ENCODE measurements at regions not wholly inside any gene's neighbourhood (a gene's known extent, or its start where the extent isn't known, plus 50 kb on each side); places are given as distances from the start of the nearest gene placed in this dataset.

DNA sequence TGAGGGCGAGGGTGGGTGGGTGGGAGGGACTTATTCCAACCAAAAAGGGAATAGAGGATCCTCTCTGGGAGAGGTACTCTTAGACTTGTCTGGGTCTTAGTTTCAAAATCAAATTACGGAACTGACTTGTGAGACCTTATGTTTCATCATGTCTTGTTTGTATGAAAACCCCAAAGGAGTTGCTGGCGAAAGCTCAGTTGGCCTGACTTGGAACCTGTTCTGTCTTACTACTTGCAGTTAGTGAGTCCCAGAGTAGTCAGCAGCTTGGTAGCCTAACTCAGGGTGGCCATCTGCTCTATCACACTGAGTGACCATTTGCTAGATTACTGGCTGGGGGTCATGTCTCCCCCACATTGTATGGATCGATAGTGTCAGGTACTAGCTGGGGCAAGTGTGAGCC is 114.9 kb upstream of the MOCS1 start:
- Mint-ChIP-seq H3K27me3 (peaks cover 0 to 3% of the 10 kb centered on the region in 2 donors), H3K9me3 (peaks cover 0 to 3% (median 2%) of the 10 kb centered on the region in 5 donors), H3K27ac (no peak overlapping the region), H3K4me3 (no peak overlapping the region), H3K36me3 (no peaks in the 10 kb centered on the region), H3K4me1 (no peaks in the 10 kb centered on the region)
- H3K27me3 ChIP-seq (ENCODE audit: insufficient read depth, low read length, poor library complexity, severe bottlenecking): no peaks in the 10 kb centered on the region
- H3K9me3 ChIP-seq (ENCODE audit: low read length): no peaks in the 10 kb centered on the region
- CTCF ChIA-PET: no interaction called here
- H3K4me1 ChIP-seq (ENCODE audit: insufficient read depth, low read length): no peaks in the 10 kb centered on the region
- H3K4me3 ChIP-seq (ENCODE audit: low read length): no peak overlapping the region
- POLR2A ChIA-PET: no interaction called here
- no peak for DNase-seq
- H3K36me3 ChIP-seq (ENCODE audit: insufficient read depth, low read length): no peaks in the 10 kb centered on the region
- no peak overlapping the region for H3K27ac ChIP-seq (ENCODE audit: low read depth, low read length)

DNA sequence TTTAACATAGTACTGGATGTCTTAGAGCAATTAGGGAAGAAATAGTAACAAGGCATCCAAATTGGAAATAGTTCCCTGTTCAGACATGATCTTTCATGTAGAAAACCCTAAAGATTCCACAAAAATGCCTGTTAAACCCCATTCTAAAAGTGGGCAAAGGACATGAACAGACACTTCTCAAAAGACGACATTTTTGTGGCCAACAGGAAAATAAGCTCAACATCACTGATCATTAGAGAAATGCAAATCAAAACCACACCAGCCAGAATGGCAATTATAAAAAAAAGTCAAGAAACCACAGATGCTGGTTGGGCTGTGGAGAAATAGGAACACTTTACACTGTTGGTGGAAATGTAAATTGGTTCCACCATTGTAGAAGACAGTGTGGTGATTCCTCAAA is 109.9 kb upstream of the MOCS1 start:
- H3K9me3 Mint-ChIP-seq: peaks cover 0 to 3% (median 0%) of the 10 kb centered on the region in 5 donors
- no peaks in the 10 kb centered on the region for H3K4me1 ChIP-seq (ENCODE audit: insufficient read depth, low read length)
- no peak overlapping the region for H3K4me3 ChIP-seq (ENCODE audit: low read length)
- no peak overlapping the region for H3K27ac Mint-ChIP-seq
- no peaks in the 10 kb centered on the region for H3K4me1 Mint-ChIP-seq
- H3K36me3 ChIP-seq (ENCODE audit: insufficient read depth, low read length): no peaks in the 10 kb centered on the region
- CTCF ChIA-PET: no interaction called here
- peaks cover 4 to 5% of the 10 kb centered on the region in 2 donors for H3K27me3 Mint-ChIP-seq
- POLR2A ChIA-PET: no interaction called here
- no peak for DNase-seq
- H3K27ac ChIP-seq (ENCODE audit: low read depth, low read length): no peak overlapping the region
- no peaks in the 10 kb centered on the region for H3K36me3 Mint-ChIP-seq
- H3K27me3 ChIP-seq (ENCODE audit: insufficient read depth, low read length, poor library complexity, severe bottlenecking): no peaks in the 10 kb centered on the region
- no peaks in the 10 kb centered on the region for H3K9me3 ChIP-seq (ENCODE audit: low read length)
- H3K4me3 Mint-ChIP-seq: no peak overlapping the region

- Histone ChIP-seq H3K27ac (ENCODE audit: low read depth, low read length) (no peak overlapping the region), H3K4me3 (ENCODE audit: low read length) (no peak overlapping the region), H3K9me3 (ENCODE audit: low read length) (no peaks in the 10 kb centered on the region), H3K36me3 (ENCODE audit: insufficient read depth, low read length) (no peaks in the 10 kb centered on the region), H3K27me3 (ENCODE audit: insufficient read depth, low read length, poor library complexity, severe bottlenecking) (no peaks in the 10 kb centered on the region), H3K4me1 (ENCODE audit: insufficient read depth, low read length) (no peaks in the 10 kb centered on the region)
- ChIA-PET CTCF (no interaction called here), POLR2A (no interaction called here)
- Mint-ChIP-seq H3K4me1 (no peaks in the 10 kb centered on the region), H3K36me3 (no peaks in the 10 kb centered on the region), H3K9me3 (peaks cover 0 to 3% (median 0%) of the 10 kb centered on the region in 5 donors), H3K4me3 (no peak overlapping the region), H3K27me3 (peaks cover 4 to 8% of the 10 kb centered on the region in 2 donors), H3K27ac (no peak overlapping the region)
- DNase-seq: no peak
Observed at GRCh38 chr6:40042232-40042631, 108.0 kb upstream of the MOCS1 start.

DNA sequence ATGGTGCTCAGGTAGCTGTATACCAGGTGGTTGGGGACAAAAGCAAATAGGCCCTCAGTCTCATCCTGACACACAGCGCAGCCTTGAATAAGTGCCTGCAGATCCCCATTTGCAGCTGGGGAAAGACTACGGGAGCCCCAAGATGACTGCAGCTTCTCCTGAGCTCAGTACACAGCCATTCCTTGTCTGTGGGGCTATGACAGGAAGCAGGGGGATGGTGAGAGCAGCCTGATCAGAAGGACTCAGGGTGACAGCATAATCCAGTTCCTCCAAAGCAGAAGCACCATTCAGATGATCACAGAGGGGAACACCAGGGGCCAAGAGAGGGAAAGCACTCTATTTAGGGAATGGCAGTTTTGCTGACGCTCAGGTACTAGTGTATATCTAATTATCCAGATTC is 104.8 kb upstream of the MOCS1 start:
- H3K36me3 ChIP-seq (ENCODE audit: insufficient read depth, low read length): no peaks in the 10 kb centered on the region
- no peak for DNase-seq
- no peak overlapping the region for H3K4me3 Mint-ChIP-seq
- no peaks in the 10 kb centered on the region for H3K27me3 ChIP-seq (ENCODE audit: insufficient read depth, low read length, poor library complexity, severe bottlenecking)
- H3K4me1 Mint-ChIP-seq: no peaks in the 10 kb centered on the region
- ChIA-PET CTCF (no interaction called here), POLR2A (no interaction called here)
- no peaks in the 10 kb centered on the region for H3K4me1 ChIP-seq (ENCODE audit: insufficient read depth, low read length)
- H3K27me3 Mint-ChIP-seq: peaks cover 4 to 8% of the 10 kb centered on the region in 2 donors
- H3K36me3 Mint-ChIP-seq: no peaks in the 10 kb centered on the region
- H3K9me3 Mint-ChIP-seq: peaks cover 0 to 3% (median 0%) of the 10 kb centered on the region in 5 donors
- no peaks in the 10 kb centered on the region for H3K9me3 ChIP-seq (ENCODE audit: low read length)
- no peak overlapping the region for H3K4me3 ChIP-seq (ENCODE audit: low read length)
- H3K27ac ChIP-seq (ENCODE audit: low read depth, low read length): no peak overlapping the region
- H3K27ac Mint-ChIP-seq: no peak overlapping the region

DNA sequence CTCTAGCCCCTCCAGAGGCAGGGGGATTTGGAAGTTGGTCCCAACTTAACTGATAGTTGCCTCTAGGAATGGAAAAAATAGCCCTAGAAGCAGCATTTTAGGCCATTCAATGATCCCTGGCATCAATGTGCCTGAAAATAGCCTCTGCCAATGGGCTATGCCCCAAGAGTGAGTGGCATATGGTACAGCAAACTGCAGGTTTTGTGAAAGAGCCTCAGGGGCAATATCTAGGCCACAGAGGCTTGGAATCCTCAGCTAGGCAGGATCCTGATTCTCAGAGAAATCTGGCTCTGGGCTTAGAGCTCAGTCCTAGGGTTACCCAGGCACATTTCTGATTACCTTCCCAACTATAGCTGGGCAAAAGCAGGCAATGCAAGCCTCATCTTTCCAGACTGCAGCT is 104.4 kb upstream of the MOCS1 start:
- Histone ChIP-seq H3K27ac (ENCODE audit: low read depth, low read length) (no peak overlapping the region), H3K36me3 (ENCODE audit: insufficient read depth, low read length) (no peaks in the 10 kb centered on the region), H3K27me3 (ENCODE audit: insufficient read depth, low read length, poor library complexity, severe bottlenecking) (no peaks in the 10 kb centered on the region), H3K4me3 (ENCODE audit: low read length) (no peak overlapping the region), H3K4me1 (ENCODE audit: insufficient read depth, low read length) (no peaks in the 10 kb centered on the region), H3K9me3 (ENCODE audit: low read length) (no peaks in the 10 kb centered on the region)
- Mint-ChIP-seq H3K4me1 (no peaks in the 10 kb centered on the region), H3K9me3 (peaks cover 0 to 3% (median 0%) of the 10 kb centered on the region in 5 donors), H3K27me3 (peaks cover 4 to 7% of the 10 kb centered on the region in 2 donors), H3K36me3 (no peaks in the 10 kb centered on the region), H3K4me3 (no peak overlapping the region), H3K27ac (no peak overlapping the region)
- CTCF ChIA-PET: no interaction called here
- DNase-seq: no peak
- POLR2A ChIA-PET: no interaction called here

- Histone ChIP-seq H3K9me3 (ENCODE audit: low read length) (no peaks in the 10 kb centered on the region), H3K4me3 (ENCODE audit: low read length) (no peak overlapping the region), H3K27ac (ENCODE audit: low read depth, low read length) (no peak overlapping the region), H3K36me3 (ENCODE audit: insufficient read depth, low read length) (no peaks in the 10 kb centered on the region), H3K27me3 (ENCODE audit: insufficient read depth, low read length, poor library complexity, severe bottlenecking) (no peaks in the 10 kb centered on the region), H3K4me1 (ENCODE audit: insufficient read depth, low read length) (no peaks in the 10 kb centered on the region)
- no peak overlapping the region for H3K4me3 Mint-ChIP-seq
- H3K9me3 Mint-ChIP-seq: peaks cover 0 to 3% (median 0%) of the 10 kb centered on the region in 5 donors
- H3K4me1 Mint-ChIP-seq: no peaks in the 10 kb centered on the region
- H3K27ac Mint-ChIP-seq: no peak overlapping the region
- POLR2A ChIA-PET: no interaction called here
- H3K27me3 Mint-ChIP-seq: peaks cover 4 to 9% of the 10 kb centered on the region in 2 donors
- CTCF ChIA-PET: interaction anchor here (1.8 kb wide), 1 partner anchor 48 kb away, joined by 3 read pairs; no protein-coding TSS in a partner anchor
- no peak for DNase-seq
- no peaks in the 10 kb centered on the region for H3K36me3 Mint-ChIP-seq
Observed at GRCh38 chr6:40037271-40037670, 103.0 kb upstream of the MOCS1 start.

GRCh38 chr6:40036186-40036585 is 101.9 kb upstream of the MOCS1 start:
- no peaks in the 10 kb centered on the region for H3K9me3 ChIP-seq (ENCODE audit: low read length)
- no peaks in the 10 kb centered on the region for H3K4me1 ChIP-seq (ENCODE audit: insufficient read depth, low read length)
- H3K4me1 Mint-ChIP-seq: no peaks in the 10 kb centered on the region
- H3K9me3 Mint-ChIP-seq: no peaks in the 10 kb centered on the region
- no peaks in the 10 kb centered on the region for H3K36me3 Mint-ChIP-seq
- ChIA-PET POLR2A (no interaction called here), CTCF (interaction anchor here (1.8 kb wide), 1 partner anchor 49 kb away, joined by 3 read pairs; no protein-coding TSS in a partner anchor)
- no peaks in the 10 kb centered on the region for H3K36me3 ChIP-seq (ENCODE audit: insufficient read depth, low read length)
- no peak for DNase-seq
- no peak overlapping the region for H3K4me3 Mint-ChIP-seq
- H3K4me3 ChIP-seq (ENCODE audit: low read length): no peak overlapping the region
- peaks cover 4 to 9% of the 10 kb centered on the region in 2 donors for H3K27me3 Mint-ChIP-seq
- no peak overlapping the region for H3K27ac Mint-ChIP-seq
- H3K27me3 ChIP-seq (ENCODE audit: insufficient read depth, low read length, poor library complexity, severe bottlenecking): no peaks in the 10 kb centered on the region
- no peak overlapping the region for H3K27ac ChIP-seq (ENCODE audit: low read depth, low read length)

DNA sequence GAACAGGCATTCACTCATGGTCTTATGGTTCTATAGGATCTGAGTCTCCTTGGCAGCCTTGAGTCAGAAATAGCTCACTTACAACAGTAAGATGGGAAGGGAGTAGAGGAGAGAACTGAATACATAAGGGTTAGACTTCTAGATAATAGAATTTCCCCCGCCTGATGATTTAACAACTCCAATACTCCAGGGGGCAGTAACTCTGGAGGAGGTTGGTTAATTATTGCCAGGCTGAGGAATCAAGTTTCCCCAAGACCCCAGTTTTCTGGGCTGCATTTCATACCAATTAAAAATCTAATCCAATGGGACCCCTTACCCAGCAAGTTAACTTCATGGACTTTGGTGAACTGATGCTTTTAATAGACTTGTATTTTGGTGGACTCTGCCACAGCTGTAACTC is 94.2 kb upstream of the MOCS1 start:
- Histone ChIP-seq H3K27me3 (ENCODE audit: insufficient read depth, low read length, poor library complexity, severe bottlenecking) (no peaks in the 10 kb centered on the region), H3K36me3 (ENCODE audit: insufficient read depth, low read length) (no peaks in the 10 kb centered on the region), H3K4me1 (ENCODE audit: insufficient read depth, low read length) (no peaks in the 10 kb centered on the region), H3K4me3 (ENCODE audit: low read length) (no peak overlapping the region), H3K27ac (ENCODE audit: low read depth, low read length) (no peak overlapping the region), H3K9me3 (ENCODE audit: low read length) (no peaks in the 10 kb centered on the region)
- no peak overlapping the region for H3K4me3 Mint-ChIP-seq
- POLR2A ChIA-PET: no interaction called here
- no peak for DNase-seq
- H3K4me1 Mint-ChIP-seq: no peaks in the 10 kb centered on the region
- H3K36me3 Mint-ChIP-seq: no peaks in the 10 kb centered on the region
- H3K9me3 Mint-ChIP-seq: peaks cover 0 to 5% (median 0%) of the 10 kb centered on the region in 5 donors
- no peak overlapping the region for H3K27ac Mint-ChIP-seq
- peaks cover 0 to 2% of the 10 kb centered on the region in 2 donors for H3K27me3 Mint-ChIP-seq
- CTCF ChIA-PET: no interaction called here

DNA sequence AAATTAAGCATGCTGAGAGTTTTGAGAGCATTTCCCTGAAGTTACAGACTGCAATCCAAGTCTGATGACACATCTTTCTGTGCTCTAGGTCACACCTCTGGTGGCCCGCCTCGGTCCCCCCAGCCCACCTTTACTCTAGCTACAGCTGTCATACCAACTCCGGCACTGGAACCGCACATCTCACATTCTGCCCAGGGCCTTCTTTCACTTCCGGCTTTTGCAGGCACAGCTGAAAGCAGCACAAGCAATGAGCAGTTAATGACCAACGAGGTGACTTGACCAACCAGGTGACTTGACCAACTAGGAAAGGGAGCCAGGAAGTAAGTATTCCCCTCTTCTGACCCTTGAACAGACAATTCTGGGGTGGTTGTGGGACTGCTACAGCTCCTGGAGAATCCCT is 88.6 kb upstream of the MOCS1 start:
- H3K27me3 ChIP-seq (ENCODE audit: insufficient read depth, low read length, poor library complexity, severe bottlenecking): no peaks in the 10 kb centered on the region
- no peak for DNase-seq
- no peaks in the 10 kb centered on the region for H3K9me3 ChIP-seq (ENCODE audit: low read length)
- no peaks in the 10 kb centered on the region for H3K4me1 ChIP-seq (ENCODE audit: insufficient read depth, low read length)
- H3K27ac ChIP-seq (ENCODE audit: low read depth, low read length): no peak overlapping the region
- POLR2A ChIA-PET: no interaction called here
- Mint-ChIP-seq H3K9me3 (peaks cover 0 to 18% (median 9%) of the 10 kb centered on the region in 5 donors), H3K27me3 (peaks cover 7 to 11% of the 10 kb centered on the region in 2 donors), H3K4me1 (no peaks in the 10 kb centered on the region), H3K27ac (no peak overlapping the region), H3K36me3 (no peaks in the 10 kb centered on the region), H3K4me3 (no peak overlapping the region)
- CTCF ChIA-PET: no interaction called here
- H3K36me3 ChIP-seq (ENCODE audit: insufficient read depth, low read length): no peaks in the 10 kb centered on the region
- H3K4me3 ChIP-seq (ENCODE audit: low read length): no peak overlapping the region

Measured in CD8-positive, alpha-beta memory T cell (primary cell).